GM19395 (cell line): ENCODE measurements at regions not wholly inside any gene's neighbourhood (a gene's known extent, or its start where the extent isn't known, plus 50 kb on each side); places are given as distances from the start of the nearest gene placed in this dataset.
A peak's percentile ranks its signal among the peaks of the same experiment; 100 is the strongest.
"Not testable (repeated sequence)": the region's sequence is repeated elsewhere in the genome, so short reads cannot be mapped to it uniquely, and the experiment has no call there.

Experiments used
- ATAC-seq: cut with Tn5 transposase; IDR thresholded peaks from one replicate; pipeline ENCODE4 v1.9.1; 2021; ENCODE audit warnings: mild to moderate bottlenecking, moderate library complexity; ENCODE audit not compliant: unreplicated experiment

DNA sequence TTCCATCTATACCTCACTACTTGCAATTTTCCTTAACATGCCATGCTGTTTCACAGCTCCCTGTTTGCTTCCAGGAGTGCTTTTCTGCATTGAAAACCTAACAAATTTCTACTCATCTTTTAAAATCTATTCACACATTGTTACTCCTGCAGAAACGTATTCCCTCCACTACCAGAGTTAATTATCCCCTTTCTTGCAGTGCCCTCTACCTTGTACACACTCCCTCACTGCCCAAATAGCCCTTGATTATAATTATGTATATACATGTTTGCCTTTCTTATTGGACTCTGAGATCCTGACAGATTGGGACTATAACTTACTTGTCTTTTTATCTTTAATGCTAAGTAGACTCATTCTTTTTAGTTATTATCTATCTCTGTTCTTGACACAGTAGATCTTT, 325.0 kb downstream of the OXSM start:
- ATAC-seq = no peak

DNA sequence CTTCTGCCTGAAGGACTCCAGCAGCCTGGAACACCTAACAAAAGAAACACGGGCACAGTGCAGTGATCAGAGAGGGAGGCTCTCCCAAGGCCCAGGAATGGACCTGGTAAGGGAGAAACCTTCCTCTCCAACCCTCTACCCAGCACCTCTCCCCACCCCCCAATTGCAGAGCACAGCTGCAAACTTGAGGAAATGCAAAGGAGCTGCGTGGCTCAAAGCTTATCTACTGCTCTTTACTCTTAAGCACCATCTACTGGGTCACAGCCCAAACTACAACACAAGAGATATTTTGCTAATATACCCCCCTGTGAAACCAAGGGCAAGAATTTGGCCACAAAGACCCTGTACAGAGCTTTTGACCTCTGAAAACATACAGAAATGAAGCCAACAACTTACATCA, 328.3 kb downstream of the OXSM start:
- peak; percentile 63 for ATAC-seq

DNA sequence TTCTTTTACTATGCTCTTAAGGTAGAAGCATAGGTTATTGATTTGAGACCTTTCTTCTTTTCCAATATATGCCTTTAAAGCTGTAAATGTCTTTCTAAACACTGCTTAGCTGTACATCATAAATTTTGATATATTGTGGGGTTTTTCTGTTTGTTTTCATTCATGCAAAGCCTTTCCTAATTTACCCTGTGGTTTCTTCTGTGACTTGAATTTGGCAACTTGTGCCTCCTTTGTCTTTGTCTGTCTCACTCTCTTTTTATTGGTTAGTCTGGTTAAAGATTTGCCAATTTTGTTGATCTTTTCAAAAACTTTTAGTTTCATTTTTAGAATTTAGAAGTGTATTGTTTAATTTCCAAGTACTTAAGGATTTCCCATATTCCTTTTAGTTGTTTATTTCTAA, 343.1 kb downstream of the OXSM start:
- ATAC-seq = no peak

DNA sequence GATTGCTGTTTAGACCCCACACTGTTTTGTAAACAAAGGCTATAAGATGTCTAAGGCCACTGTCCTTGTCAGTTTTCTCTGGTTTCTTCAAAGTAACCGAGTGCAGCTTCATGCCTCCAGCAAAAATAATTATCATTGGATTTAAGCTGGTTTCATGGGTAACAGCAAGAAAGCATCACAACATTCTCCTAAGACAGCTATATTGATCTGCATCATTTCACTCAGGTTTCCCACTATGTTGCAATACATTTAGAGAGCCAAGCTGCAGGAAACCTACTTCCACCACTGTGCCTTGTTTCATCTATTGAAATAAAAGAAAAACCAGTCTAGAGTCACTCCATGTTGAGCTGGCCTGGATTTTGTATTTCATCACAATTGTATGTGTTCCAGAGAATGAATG, 351.4 kb downstream of the OXSM start:
- ATAC-seq = no peak

DNA sequence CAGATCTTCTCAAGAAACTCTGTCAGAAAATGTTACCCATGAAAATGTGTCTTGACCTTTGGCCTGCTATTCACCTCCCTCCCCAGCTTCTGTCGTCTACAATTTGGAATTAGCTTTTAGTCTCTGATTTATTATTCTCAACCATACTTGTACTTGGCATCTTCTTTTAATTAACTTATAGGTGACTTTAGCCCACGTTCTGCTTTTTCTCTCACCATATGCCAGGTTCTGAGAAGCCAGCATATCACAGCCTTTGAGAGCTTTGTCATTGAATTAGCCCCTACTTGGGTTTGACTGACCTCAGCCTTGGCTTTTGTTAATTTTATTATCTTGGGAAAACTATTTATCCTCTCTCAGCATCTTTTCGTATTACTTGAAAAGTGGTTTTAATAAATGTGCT, 355.9 kb downstream of the OXSM start:
- no peak for ATAC-seq

DNA sequence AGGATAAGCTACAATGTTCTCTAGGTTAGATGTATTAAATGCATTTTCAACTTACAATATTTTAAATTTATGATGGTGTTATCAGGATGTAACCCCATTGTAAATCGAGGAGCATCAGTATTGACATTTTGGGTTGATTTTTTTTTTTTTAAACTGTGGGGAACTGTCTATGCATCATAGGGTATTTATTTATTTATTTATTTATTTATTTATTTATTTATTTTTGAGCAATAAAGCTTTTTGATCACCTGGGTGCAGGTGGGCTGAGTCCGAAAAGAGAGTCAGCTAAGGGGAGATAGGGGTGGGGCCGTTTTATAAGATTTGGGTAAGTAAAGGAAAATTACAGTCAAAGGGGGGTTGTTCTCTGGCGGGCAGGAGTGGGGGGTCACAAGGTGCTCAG, 367.5 kb downstream of the OXSM start:
- not testable (repeated sequence) for ATAC-seq

DNA sequence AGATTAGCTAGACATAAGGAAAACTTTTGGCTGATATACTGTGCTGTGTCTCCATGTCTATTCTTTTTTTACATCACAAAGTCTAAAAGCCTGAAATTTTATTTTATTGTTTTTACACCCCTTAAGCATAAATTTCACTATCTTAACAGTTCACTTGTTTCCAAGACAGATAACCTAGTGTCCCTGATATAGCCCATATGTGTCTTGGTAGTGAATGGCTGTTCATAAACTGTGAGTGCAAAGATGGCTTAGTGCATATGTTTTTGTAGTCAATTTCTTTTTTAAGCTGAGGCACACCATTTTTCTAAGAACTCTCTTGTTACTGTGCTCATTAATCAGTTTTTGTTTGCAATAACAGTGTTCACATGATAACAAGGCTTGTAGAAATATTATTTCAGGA, 381.1 kb downstream of the OXSM start:
- no peak for ATAC-seq

DNA sequence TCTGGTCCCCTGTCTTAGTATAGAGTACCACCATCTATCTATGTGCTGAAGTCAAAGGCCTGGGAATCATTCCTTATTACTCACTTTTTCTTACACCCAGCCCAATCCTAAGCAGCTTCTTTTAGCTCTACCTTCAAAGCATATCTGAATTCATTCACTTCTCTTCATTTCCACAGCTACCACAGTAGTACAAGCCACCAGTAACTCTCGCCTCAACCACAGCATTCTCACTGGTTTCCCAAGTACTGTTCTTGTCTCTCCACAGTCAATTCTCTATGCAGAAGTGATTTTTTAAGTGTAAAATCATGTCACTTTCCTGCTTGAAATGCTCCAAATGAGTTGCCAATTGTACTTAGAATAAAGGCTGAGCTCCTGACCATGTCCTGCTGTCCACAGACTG, 401.7 kb downstream of the OXSM start:
- no peak for ATAC-seq

DNA sequence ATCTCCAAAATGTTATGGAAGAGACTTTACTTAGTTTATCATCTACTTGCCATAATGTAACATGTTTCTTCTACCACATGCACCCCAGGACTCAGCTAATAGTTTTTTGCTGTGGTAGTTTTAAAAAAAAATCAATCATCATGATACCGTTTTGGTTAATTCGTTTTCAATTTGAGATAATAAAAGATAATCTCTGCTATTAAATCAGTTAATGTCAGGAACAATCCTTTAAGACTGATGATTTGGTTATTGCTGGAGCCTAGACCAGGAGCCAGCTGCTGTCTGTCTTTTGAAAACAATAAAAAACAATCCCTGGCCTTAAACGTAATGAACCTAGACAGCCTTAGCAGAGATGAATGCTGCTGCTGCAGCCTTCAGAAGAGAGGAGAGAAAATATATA, 403.7 kb downstream of the OXSM start:
- no peak for ATAC-seq

DNA sequence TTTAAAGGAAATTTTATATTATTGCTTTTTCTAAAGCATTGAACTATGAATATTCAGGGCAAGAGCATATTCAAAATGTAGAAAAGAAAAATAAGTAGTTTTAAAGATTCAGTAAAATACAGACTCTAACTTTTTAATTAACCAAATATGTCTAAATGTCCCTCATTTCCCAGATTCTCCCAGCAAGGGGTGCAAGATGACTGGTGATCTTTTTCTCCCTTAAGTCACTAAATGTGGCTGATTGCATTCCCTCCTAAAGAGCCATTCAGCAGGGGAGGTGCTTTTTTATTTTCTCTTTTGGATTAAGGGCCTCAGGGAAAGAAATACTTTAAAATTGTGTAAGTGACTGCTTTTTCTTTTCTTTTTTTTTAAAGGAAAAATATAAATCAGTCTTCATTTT, 406.9 kb downstream of the OXSM start:
- ATAC-seq = no peak

DNA sequence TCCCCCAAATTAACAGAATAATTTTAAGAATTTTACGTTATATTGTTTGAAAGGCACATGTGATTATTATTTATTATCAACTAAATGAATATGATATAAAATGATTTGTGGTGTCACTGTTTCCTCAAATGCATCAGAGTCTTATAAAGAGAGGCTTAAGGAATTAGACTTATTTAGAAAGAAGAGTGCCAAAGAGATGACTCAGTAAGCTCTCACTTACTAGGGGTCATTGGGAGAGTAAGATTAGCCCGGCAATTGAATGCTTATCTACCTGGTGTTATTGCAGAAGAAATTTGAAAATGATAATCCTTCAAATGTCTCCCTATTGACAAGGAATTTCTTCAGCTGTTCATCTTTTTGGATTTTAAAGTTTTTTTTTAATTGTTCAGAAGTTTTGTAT, 408.7 kb downstream of the OXSM start:
- ATAC-seq = no peak

DNA sequence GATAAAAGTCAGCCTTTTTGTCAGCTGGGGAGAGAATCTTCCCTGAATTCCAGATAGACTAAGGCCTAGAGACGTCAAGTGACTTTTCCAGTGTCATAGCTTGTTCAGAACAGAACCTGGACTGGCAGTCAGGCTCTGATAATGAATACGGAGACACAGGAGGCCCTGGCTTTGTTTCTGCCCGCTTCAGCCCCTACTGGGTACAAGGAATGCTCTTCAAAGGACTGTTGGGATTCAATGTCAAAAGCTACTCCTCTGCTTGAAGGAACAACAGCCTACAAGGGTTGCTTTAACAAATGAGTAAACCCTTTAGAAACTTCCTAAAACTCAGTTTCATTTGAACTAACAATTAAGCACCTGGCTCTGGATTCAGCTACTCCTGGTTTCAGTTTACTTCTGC, 412.3 kb downstream of the OXSM start:
- no peak for ATAC-seq

DNA sequence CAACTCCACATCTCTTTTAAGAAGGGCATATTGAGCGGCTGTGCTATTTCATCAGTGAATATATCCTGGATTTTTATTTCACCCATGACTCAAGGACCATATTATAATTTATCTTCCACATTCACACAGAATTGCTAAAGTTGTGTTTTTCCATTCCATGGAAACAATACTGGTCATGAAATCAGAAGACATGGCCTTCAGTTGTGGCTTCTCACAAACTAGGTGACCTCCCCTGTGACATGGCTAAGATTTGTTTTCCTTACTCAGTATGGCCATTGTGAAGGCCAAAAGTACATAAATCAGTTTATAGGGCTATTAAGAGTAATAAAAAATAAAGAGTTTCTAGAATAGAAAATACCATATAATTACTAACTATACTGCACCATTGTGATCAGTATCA, 415.6 kb downstream of the OXSM start:
- ATAC-seq = no peak

DNA sequence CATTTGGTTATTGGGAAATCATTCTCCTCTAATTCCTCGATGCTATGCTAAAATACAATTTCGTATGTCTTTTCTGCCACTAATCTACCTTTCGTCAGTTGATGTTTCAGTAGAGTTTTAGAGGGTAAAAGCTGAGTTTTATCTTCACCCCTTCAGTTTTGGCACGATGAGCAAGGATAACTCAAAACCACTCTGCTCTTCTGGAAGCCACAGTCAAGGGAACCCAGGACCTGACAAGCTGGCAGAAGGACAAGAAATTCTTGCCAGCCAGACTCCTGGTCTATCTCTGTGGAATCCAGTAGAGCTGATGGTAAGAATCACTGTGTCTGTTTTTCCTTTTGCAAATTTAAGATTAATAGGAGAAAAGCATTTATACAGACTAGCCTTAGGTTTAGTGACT, 414.4 kb upstream of the LRRC3B start:
- no peak for ATAC-seq

DNA sequence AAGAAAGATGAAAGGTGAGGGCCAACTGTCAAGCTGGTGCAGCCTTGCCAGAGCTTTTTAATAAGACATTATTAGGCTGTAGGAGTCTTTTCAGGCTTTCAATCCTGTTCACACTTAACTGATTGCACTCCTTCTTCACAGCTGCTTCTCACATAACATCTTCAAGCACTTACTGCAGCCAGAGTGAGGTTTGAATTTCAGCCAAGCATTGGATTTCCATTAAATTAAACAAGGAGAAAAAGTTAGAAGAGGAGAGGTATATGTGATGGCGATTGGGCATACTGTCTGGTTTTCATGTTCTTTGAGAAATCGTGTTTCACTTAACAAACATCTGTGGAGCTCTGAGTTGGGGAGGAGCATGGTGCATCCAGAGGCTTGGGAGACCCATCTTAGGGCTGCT, 392.8 kb upstream of the LRRC3B start:
- ATAC-seq = no peak

DNA sequence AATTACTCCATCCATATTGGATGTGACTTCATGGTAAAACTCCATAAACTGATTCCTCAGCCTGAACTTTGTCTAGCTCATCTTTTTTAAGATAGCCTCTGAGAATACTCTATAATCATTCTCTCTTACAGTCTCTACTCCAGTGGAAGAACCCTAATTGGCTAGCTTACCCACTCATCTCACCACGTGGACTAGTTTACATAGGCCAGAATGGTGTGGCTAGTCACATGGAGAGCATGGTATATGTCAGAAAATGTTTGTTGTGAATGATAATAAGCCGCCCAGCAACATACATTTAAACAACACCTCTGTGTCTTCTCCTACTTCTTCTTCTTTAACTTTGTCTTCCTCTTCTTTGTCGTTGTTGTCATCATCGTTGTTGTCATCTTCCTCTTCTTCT, 389.2 kb upstream of the LRRC3B start:
- no peak for ATAC-seq

DNA sequence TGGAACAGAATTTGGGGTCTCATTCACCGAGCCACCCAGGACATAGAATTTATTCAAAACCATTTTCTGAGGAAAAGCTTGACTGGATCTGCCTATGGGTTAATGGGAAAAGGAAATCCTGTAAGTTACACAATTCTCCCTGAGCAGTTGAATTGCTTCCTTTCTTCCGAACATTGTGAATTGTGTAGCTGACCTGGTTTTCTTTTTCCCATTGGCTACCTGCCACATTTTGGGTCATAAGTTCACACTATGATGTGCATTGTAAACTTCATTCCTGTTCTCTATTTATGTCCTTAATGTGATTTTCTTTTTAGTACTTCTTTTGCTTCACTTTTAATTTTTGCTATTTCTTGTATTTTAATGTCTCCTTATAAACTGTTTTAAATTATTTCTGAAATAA, 386.0 kb upstream of the LRRC3B start:
- ATAC-seq = no peak

DNA sequence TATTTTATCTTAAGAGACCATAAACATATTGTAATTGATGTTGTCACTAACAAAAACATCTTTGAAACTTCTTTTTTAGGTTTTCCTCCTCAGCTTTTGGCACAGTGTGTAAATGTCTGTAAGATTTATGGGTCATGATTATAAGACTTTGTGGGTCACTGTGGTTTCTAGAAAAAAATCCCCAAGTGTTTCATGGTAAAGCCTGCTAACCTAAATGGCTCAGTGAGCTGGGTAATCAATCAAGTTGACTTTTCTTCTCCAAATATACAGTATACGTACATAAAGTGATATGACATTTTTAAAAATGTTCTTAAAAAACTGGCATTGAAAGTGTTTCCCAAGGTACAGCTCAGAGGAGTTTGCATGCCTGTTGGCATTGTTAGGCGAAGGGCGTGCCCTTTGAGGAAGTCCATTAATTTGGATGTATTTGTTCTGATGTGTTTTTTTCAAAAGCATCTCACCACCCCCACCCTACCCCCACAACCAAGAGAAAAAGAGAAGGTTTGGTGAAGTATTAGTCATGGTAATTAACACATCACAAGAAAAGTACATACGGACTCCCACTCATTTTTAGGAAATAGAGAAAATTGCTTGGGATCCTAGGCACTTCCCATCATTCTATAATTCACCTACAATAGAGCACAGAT, 385.4 kb upstream of the LRRC3B start:
- no peak for ATAC-seq

DNA sequence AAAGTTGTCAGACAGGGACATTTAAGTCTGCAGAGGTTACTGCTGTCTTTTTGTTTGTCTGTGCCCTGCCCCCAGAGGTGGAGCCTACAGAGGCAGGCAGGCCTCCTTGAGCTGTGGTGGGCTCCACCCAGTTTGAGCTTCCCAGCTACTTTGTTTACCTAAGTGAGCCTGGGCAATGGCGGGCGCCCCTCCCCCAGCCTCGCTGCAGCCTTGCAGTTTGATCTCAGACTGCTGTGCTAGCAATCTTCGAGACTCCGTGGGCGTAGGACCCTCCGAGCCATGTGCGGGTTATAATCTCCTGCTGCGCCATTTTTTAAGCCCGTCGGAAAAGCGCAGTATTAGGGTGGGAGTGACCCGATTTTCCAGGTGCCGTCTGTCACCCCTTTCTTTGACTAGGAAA, 378.0 kb upstream of the LRRC3B start:
- ATAC-seq = not testable (repeated sequence)

DNA sequence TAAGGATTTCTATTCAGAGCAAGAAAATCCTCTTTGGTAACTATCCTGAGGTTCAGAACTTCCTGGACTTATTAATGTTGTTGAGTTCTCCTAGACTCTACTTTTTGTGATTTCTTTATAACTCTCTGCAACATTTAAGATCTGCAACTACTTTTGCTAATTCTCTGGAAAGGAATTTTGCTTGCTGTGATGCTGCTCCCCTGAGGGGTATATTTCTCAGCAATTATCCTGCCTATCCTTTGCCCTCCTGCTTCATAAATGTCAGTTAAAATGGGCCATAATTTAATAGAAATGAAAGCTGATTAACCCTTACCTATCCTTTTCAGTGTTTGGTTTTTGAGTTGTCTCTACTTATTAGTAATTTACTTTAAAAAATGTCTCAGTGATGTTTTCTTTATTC, 377.3 kb upstream of the LRRC3B start:
- ATAC-seq = no peak

DNA sequence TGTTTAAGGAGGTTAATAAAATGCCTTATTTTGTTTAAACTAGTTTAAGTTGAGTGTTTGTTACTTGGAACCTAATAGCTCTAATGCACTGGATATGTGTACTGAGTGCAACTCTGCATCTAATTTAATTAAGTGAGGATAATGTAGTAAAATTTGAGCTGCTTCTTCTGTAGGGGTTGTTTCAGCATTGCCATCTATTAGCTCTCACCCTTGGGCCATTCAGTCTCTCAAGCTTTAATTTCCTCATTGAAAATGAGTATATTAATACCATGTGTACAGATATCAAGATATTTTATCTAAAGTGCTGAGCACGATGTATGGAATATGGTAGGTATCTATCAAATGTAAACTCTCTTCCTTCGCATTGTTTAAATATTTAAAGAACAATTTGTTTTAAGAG, 375.7 kb upstream of the LRRC3B start:
- no peak for ATAC-seq

DNA sequence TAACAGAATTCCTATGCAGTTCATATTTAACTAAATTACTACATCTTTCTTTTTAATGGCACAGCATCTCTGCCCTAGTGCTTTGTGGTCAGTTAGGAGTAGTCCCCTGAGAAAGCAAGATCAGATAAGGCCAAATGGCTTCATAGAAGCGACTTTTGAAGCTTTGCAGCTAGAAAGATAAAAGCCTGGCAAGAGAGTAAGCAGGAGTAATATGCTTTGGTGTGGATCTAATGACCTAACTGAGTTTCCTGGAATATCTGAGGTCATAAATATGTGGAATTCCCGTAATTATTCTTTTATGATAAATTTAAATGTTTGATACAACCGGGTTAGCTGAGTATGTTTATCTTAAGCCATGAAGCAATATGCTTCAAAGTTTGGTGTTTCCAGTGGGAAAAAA, 374.9 kb upstream of the LRRC3B start:
- ATAC-seq = no peak

DNA sequence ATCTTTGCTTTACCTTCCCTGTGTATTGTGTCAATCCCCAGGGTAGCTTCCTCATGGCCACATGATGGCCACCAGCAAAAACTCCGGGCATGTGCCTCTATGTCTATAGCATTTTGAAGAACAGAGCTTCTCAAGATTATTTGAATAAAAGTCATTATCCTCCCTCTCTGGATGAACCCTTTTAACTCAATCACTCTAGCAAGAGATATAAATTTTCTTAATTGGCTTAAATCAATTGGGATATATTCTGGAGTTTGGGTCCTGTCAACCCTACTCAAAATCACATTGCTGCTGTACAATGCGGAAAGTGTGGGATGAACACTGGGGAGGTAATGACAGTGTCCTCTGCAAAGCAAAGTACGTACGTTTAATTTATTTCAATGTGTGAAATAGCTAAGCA, 370.6 kb upstream of the LRRC3B start:
- ATAC-seq = no peak

DNA sequence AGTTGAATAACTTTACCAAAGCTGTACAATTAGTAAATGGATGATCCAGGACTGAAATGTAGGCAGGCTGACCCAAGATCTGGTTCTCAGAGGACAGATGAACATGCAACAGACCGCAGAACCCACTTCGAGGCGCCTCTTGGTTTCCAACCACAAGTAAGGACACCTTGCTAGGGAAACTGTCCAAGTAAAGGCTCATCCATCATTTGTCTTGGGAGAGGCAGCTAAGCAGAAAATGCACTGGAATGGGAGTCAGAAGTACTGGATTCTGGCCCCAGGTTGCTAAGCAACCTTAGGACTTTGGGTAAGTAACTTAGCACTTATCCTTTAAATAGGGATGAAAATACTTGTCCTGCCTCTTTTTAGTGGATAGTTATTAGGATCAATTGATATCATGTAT, 366.3 kb upstream of the LRRC3B start:
- ATAC-seq = no peak
